ENCODE measurements at regions not wholly inside any gene's neighbourhood (a gene's known extent, or its start where the extent isn't known, plus 50 kb on each side); places are given as distances from the start of the nearest gene placed in this dataset.

DNA sequence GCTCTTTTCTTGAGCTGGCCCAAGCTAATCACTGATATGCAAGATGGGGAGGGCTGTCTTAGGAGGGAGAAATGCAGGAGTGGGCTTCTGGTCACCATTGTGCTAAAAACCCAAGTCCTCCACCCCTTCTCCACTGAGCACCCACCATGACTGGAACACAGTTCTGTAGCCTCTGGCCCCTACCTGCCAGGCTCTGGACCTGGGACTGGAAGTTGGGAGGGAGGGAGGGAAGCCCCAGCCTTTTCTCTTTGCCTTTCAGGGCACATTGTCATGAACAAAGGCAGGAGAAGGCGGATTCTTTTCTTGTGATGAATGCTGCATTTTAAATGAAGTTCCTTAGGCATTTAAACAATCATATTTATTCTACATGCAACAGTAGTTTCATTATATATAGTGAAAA, 559.1 kb upstream of the TRPC7 start:
- intact Hi-C loops (cut with micrococcal nuclease; ENCODE audit: unreplicated experiment), result no loop called here
- H3K4me1 Mint-ChIP-seq (ENCODE audit: low read depth, unreplicated experiment), result no peaks in the 10 kb centered on the region
- peaks cover 6% of the 10 kb centered on the region for H3K27me3 Mint-ChIP-seq (ENCODE audit: insufficient read depth, unreplicated experiment)
- no peak overlapping the region for H3K4me3 ChIP-seq (ENCODE audit: low read depth, low read length)
- no TSS peak for BruUV-seq (replicated peaks)
- H3K27ac Mint-ChIP-seq (ENCODE audit: unreplicated experiment), result no peak overlapping the region
- no peaks in the 10 kb centered on the region for H3K9me3 Mint-ChIP-seq (ENCODE audit: unreplicated experiment)
- no peak for DNase-seq
- H3K4me1 ChIP-seq, result no peaks in the 10 kb centered on the region
- ChIA-PET POLR2A (no interaction called here), CTCF (no interaction called here)
- no peaks in the 10 kb centered on the region for H3K36me3 ChIP-seq (ENCODE audit: control insufficient read depth, insufficient read depth, low read length)
- TF ChIP-seq, protein P1, sequence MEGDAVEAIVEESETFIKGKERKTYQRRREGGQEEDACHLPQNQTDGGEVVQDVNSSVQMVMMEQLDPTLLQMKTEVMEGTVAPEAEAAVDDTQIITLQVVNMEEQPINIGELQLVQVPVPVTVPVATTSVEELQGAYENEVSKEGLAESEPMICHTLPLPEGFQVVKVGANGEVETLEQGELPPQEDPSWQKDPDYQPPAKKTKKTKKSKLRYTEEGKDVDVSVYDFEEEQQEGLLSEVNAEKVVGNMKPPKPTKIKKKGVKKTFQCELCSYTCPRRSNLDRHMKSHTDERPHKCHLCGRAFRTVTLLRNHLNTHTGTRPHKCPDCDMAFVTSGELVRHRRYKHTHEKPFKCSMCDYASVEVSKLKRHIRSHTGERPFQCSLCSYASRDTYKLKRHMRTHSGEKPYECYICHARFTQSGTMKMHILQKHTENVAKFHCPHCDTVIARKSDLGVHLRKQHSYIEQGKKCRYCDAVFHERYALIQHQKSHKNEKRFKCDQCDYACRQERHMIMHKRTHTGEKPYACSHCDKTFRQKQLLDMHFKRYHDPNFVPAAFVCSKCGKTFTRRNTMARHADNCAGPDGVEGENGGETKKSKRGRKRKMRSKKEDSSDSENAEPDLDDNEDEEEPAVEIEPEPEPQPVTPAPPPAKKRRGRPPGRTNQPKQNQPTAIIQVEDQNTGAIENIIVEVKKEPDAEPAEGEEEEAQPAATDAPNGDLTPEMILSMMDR (IDR thresholded peaks at IDR 0.05; ENCODE audit: insufficient read depth in 1 of 2, low read depth in 1 of 2, low read length in 1 of 2, severe bottlenecking in 1 of 2, unreplicated experiment in 1 of 2), result no peak
- no peaks in the 10 kb centered on the region for H3K36me3 Mint-ChIP-seq (ENCODE audit: insufficient read depth, unreplicated experiment)
- H3K27me3 ChIP-seq (replicated peaks; ENCODE audit: control insufficient read depth, insufficient read depth, low read length), result no peaks in the 10 kb centered on the region
- no peak overlapping the region for H3K4me3 Mint-ChIP-seq (ENCODE audit: unreplicated experiment)
- no peaks in the 10 kb centered on the region for H3K9me3 ChIP-seq

DNA sequence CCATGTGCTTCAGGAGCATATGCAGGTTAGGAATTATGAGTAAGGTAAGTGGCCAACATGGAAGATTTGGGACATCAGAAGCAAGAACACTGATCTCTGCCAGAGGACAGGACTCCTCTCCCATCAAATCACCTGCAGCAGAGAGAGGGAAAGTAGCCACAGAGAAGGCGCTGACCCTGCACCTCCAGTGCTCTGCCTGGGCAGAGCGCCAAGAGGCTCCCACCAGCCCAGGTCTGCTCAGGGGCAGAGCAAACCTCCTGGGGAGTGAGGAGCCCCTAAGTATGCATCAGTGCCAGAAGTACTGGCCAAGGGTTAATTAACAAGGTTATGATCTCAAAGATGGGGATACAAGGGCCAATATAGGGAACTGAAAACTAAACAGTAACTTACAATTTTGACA, 545.3 kb upstream of the TRPC7 start:
- Mint-ChIP-seq H3K36me3 (ENCODE audit: insufficient read depth, unreplicated experiment) (no peaks in the 10 kb centered on the region), H3K27me3 (ENCODE audit: insufficient read depth, unreplicated experiment) (no peaks in the 10 kb centered on the region), H3K4me3 (ENCODE audit: unreplicated experiment) (no peak overlapping the region), H3K27ac (ENCODE audit: unreplicated experiment) (no peak overlapping the region), H3K4me1 (ENCODE audit: low read depth, unreplicated experiment) (no peaks in the 10 kb centered on the region), H3K9me3 (ENCODE audit: unreplicated experiment) (no peaks in the 10 kb centered on the region)
- no TSS peak for BruUV-seq (replicated peaks)
- DNase-seq, result no peak
- no peaks in the 10 kb centered on the region for H3K36me3 ChIP-seq (ENCODE audit: control insufficient read depth, insufficient read depth, low read length)
- no peaks in the 10 kb centered on the region for H3K27me3 ChIP-seq (replicated peaks; ENCODE audit: control insufficient read depth, insufficient read depth, low read length)
- H3K9me3 ChIP-seq, result no peaks in the 10 kb centered on the region
- no peaks in the 10 kb centered on the region for H3K4me1 ChIP-seq
- intact Hi-C loops (cut with micrococcal nuclease; ENCODE audit: unreplicated experiment), result no loop called here
- POLR2A ChIA-PET, result no interaction called here
- CTCF ChIA-PET, result no interaction called here
- no peak overlapping the region for H3K4me3 ChIP-seq (ENCODE audit: low read depth, low read length)
- TF ChIP-seq, protein P1 (IDR thresholded peaks at IDR 0.05; ENCODE audit: insufficient read depth in 1 of 2, low read depth in 1 of 2, low read length in 1 of 2, severe bottlenecking in 1 of 2, unreplicated experiment in 1 of 2), result no peak

DNA sequence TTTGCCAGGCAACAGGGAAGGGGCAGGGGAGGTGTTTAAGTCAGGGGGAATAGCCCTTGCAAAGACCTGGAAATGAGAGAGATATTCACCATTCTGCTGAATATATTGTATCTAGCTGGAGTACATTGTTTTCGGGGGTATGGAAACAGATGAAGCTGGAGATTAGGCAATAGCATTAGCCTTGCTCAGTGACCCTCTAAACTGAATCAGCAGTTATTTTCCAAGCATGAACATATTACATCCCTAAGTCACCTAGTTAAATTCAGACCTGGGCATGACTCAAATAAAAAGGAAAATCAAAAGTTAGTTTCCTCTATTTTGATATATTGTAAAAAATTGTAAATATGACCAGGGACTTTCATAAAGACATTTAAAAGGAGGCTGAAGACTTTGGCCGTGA, 544.6 kb upstream of the TRPC7 start:
- BruUV-seq (replicated peaks), result no TSS peak
- no peak overlapping the region for H3K27ac Mint-ChIP-seq (ENCODE audit: unreplicated experiment)
- intact Hi-C loops (cut with micrococcal nuclease; ENCODE audit: unreplicated experiment), result no loop called here
- H3K36me3 Mint-ChIP-seq (ENCODE audit: insufficient read depth, unreplicated experiment), result no peaks in the 10 kb centered on the region
- H3K9me3 Mint-ChIP-seq (ENCODE audit: unreplicated experiment), result no peaks in the 10 kb centered on the region
- no peaks in the 10 kb centered on the region for H3K27me3 ChIP-seq (replicated peaks; ENCODE audit: control insufficient read depth, insufficient read depth, low read length)
- no peaks in the 10 kb centered on the region for H3K4me1 ChIP-seq
- no peak overlapping the region for H3K4me3 ChIP-seq (ENCODE audit: low read depth, low read length)
- no peak overlapping the region for H3K4me3 Mint-ChIP-seq (ENCODE audit: unreplicated experiment)
- H3K4me1 Mint-ChIP-seq (ENCODE audit: low read depth, unreplicated experiment), result no peaks in the 10 kb centered on the region
- no peaks in the 10 kb centered on the region for H3K9me3 ChIP-seq
- DNase-seq, result no peak
- H3K36me3 ChIP-seq (ENCODE audit: control insufficient read depth, insufficient read depth, low read length), result no peaks in the 10 kb centered on the region
- ChIA-PET CTCF (no interaction called here), POLR2A (no interaction called here)
- H3K27me3 Mint-ChIP-seq (ENCODE audit: insufficient read depth, unreplicated experiment), result peaks cover 2% of the 10 kb centered on the region
- TF ChIP-seq, protein P1 (IDR thresholded peaks at IDR 0.05; ENCODE audit: insufficient read depth in 1 of 2, low read depth in 1 of 2, low read length in 1 of 2, severe bottlenecking in 1 of 2, unreplicated experiment in 1 of 2), result no peak

All from Caco-2 (cell line).